ENCODE measurements at regions not wholly inside any gene's neighbourhood (a gene's known extent, or its start where the extent isn't known, plus 50 kb on each side); places are given as distances from the start of the nearest gene placed in this dataset.

GRCh38 chr12:90791445-90791844, 163.5 kb downstream of the CCER1 start:
- Mint-ChIP-seq H3K9me3 (peaks cover 3% of the 10 kb centered on the region), H3K36me3 (ENCODE audit: low read depth) (no peaks in the 10 kb centered on the region), H3K4me3 (no peak overlapping the region), H3K27ac (no peak overlapping the region), H3K27me3 (ENCODE audit: low read depth, poor library complexity) (peaks cover 3% of the 10 kb centered on the region), H3K4me1 (no peaks in the 10 kb centered on the region)
- DNase-seq = no peak
- no peak for TF ChIP-seq CTCF (IDR thresholded peaks at IDR 0.05)

GRCh38 chr12:90790747-90791146, 164.2 kb downstream of the CCER1 start:
- H3K9me3 Mint-ChIP-seq = no peaks in the 10 kb centered on the region
- H3K27me3 Mint-ChIP-seq (ENCODE audit: low read depth, poor library complexity) = peaks cover 3% of the 10 kb centered on the region
- H3K4me1 Mint-ChIP-seq = no peaks in the 10 kb centered on the region

GRCh38 chr12:90773491-90773890, 181.5 kb downstream of the CCER1 start:
- DNase-seq = no peak
- Mint-ChIP-seq H3K36me3 (ENCODE audit: low read depth) (no peaks in the 10 kb centered on the region), H3K9me3 (no peaks in the 10 kb centered on the region), H3K27me3 (ENCODE audit: low read depth, poor library complexity) (no peaks in the 10 kb centered on the region), H3K4me3 (no peak overlapping the region), H3K4me1 (no peaks in the 10 kb centered on the region), H3K27ac (no peak overlapping the region)
- TF ChIP-seq CTCF (IDR thresholded peaks at IDR 0.05) = no peak

More at GRCh38 chr12:90790747-90791146, 164.2 kb downstream of the CCER1 start:
- no peak overlapping the region for H3K4me3 Mint-ChIP-seq
- no peaks in the 10 kb centered on the region for H3K36me3 Mint-ChIP-seq (ENCODE audit: low read depth)
- no peak for DNase-seq
- no peak for TF ChIP-seq CTCF (IDR thresholded peaks at IDR 0.05)
- H3K27ac Mint-ChIP-seq = no peak overlapping the region

GRCh38 chr12:90770861-90771260, 184.1 kb downstream of the CCER1 start:
- no peak for DNase-seq
- no peaks in the 10 kb centered on the region for H3K4me1 Mint-ChIP-seq

GRCh38 chr12:90757957-90758356, 197.0 kb downstream of the CCER1 start:
- H3K4me1 Mint-ChIP-seq = no peaks in the 10 kb centered on the region
- H3K9me3 Mint-ChIP-seq = peaks cover 4% of the 10 kb centered on the region

More at GRCh38 chr12:90770861-90771260, 184.1 kb downstream of the CCER1 start:
- H3K27ac Mint-ChIP-seq = no peak overlapping the region
- no peaks in the 10 kb centered on the region for H3K27me3 Mint-ChIP-seq (ENCODE audit: low read depth, poor library complexity)
- H3K4me3 Mint-ChIP-seq = no peak overlapping the region
- H3K9me3 Mint-ChIP-seq = no peaks in the 10 kb centered on the region
- no peak for TF ChIP-seq CTCF (IDR thresholded peaks at IDR 0.05)
- no peaks in the 10 kb centered on the region for H3K36me3 Mint-ChIP-seq (ENCODE audit: low read depth)

More at GRCh38 chr12:90757957-90758356, 197.0 kb downstream of the CCER1 start:
- Mint-ChIP-seq H3K27ac (no peak overlapping the region), H3K36me3 (ENCODE audit: low read depth) (no peaks in the 10 kb centered on the region), H3K27me3 (ENCODE audit: low read depth, poor library complexity) (no peaks in the 10 kb centered on the region), H3K4me3 (no peak overlapping the region)
- no peak for DNase-seq
- no peak for TF ChIP-seq CTCF (IDR thresholded peaks at IDR 0.05)

All from nephron progenitor cell (in vitro differentiated cells).